Stimulated activated CD4-positive, alpha-beta T cell treated with anti-CD3 and anti-CD28 coated beads, Interleukin-15, amount 100 ng/mL, for 24 hours (primary cell): ENCODE measurements at regions not wholly inside any gene's neighbourhood (a gene's known extent, or its start where the extent isn't known, plus 50 kb on each side); places are given as distances from the start of the nearest gene placed in this dataset.

ENCODE experiments used
- DNase-seq: peaks from one replicate; pipeline ENCODE4 v3.0.0-alpha.2; 2020

- DNase-seq: no peak
These were observed 1330.0 kb upstream of the CELF4 start for GRCh38 chr18:38895560-38895959.

GRCh38 chr18:38887671-38888020 is 1322.0 kb upstream of the CELF4 start:
- no peak for DNase-seq

- DNase-seq: no peak
These were observed 1321.5 kb upstream of the CELF4 start for GRCh38 chr18:38886861-38887670.

GRCh38 chr18:38886235-38886634 is 1320.6 kb upstream of the CELF4 start:
- DNase-seq: no peak

GRCh38 chr18:38884050-38884449 is 1318.5 kb upstream of the CELF4 start:
- DNase-seq: no peak

- DNase-seq: no peak
These were observed 1317.5 kb upstream of the CELF4 start for GRCh38 chr18:38883111-38883510.

- DNase-seq: no peak
These were observed 1314.3 kb upstream of the CELF4 start for GRCh38 chr18:38879871-38880270.

GRCh38 chr18:38872342-38872741 is 1306.7 kb upstream of the CELF4 start:
- DNase-seq: no peak

- DNase-seq: no peak
These were observed 1303.2 kb upstream of the CELF4 start for GRCh38 chr18:38868757-38869156.

GRCh38 chr18:38867680-38868079 is 1302.1 kb upstream of the CELF4 start:
- DNase-seq: no peak

GRCh38 chr18:38851526-38851925 is 1285.9 kb upstream of the CELF4 start:
- DNase-seq: no peak

GRCh38 chr18:38847326-38847725 is 1281.7 kb upstream of the CELF4 start:
- no peak for DNase-seq

- DNase-seq: no peak
These were observed 1277.7 kb upstream of the CELF4 start for GRCh38 chr18:38843291-38843690.

GRCh38 chr18:38826247-38826646 is 1260.6 kb upstream of the CELF4 start:
- DNase-seq: no peak

GRCh38 chr18:38811209-38811608 is 1245.6 kb upstream of the CELF4 start:
- no peak for DNase-seq

- no peak for DNase-seq
These were observed 1245.2 kb upstream of the CELF4 start for GRCh38 chr18:38810789-38811188.

GRCh38 chr18:38807915-38808314 is 1242.3 kb upstream of the CELF4 start:
- no peak for DNase-seq

- no peak for DNase-seq
These were observed 1239.7 kb upstream of the CELF4 start for GRCh38 chr18:38805256-38805655.

GRCh38 chr18:38801640-38802039 is 1236.0 kb upstream of the CELF4 start:
- no peak for DNase-seq

- DNase-seq: no peak
These were observed 1231.2 kb upstream of the CELF4 start for GRCh38 chr18:38796762-38797161.

GRCh38 chr18:38792731-38793130 is 1227.1 kb upstream of the CELF4 start:
- no peak for DNase-seq

GRCh38 chr18:38790786-38791185 is 1225.2 kb upstream of the CELF4 start:
- DNase-seq: no peak

GRCh38 chr18:38790303-38790702 is 1224.7 kb upstream of the CELF4 start:
- DNase-seq: no peak

- no peak for DNase-seq
These were observed 1223.5 kb upstream of the CELF4 start for GRCh38 chr18:38789141-38789540.

- DNase-seq: no peak
These were observed 1221.3 kb upstream of the CELF4 start for GRCh38 chr18:38786906-38787305.
